GM23338 (cell line): ENCODE measurements at regions not wholly inside any gene's neighbourhood (a gene's known extent, or its start where the extent isn't known, plus 50 kb on each side); places are given as distances from the start of the nearest gene placed in this dataset.

Experiments
- CREB1 ChIP-seq: fragments of 250-450 bp; sonication (Bioruptor Pico); IDR thresholded peaks from 2 replicates; pipeline ENCODE4 v1.5.0; 2020; ENCODE audit warnings: low read depth, mild to moderate bottlenecking, moderate library complexity
- EZH2 ChIP-seq: fragments of 200-600 bp; sonication (generic); IDR thresholded peaks from one replicate; pipeline ENCODE4 v1.8.0; 2017; ENCODE audit warnings: antibody characterized with exemption, mild to moderate bottlenecking, low read depth; ENCODE audit not compliant: unreplicated experiment
- EZH2phosphoT487 ChIP-seq: fragments of 200-600 bp; sonication (generic); IDR thresholded peaks from one replicate; pipeline ENCODE4 v1.8.1; 2018; ENCODE audit warnings: antibody characterized with exemption; ENCODE audit not compliant: unreplicated experiment
- JUNB ChIP-seq: IDR thresholded peaks from one replicate; pipeline ENCODE4 v1.6.1; 2016; ENCODE audit warnings: antibody characterized with exemption; ENCODE audit not compliant: unreplicated experiment
- NANOG ChIP-seq: IDR thresholded peaks from 2 replicates; pipeline ENCODE4 v1.6.1; 2016; ENCODE audit warnings: antibody characterized with exemption, borderline replicate concordance
- POLR2AphosphoS5 ChIP-seq: IDR thresholded peaks from 2 replicates; pipeline ENCODE4 v1.6.1; 2016; ENCODE audit warnings: antibody characterized with exemption, low read depth
- STAT1 ChIP-seq: IDR thresholded peaks from one replicate; pipeline ENCODE4 v1.6.1; 2016; ENCODE audit warnings: antibody characterized with exemption; ENCODE audit not compliant: unreplicated experiment
- ZNF114 ChIP-seq: fragments of 250-450 bp; sonication (Bioruptor Pico); IDR thresholded peaks from 2 replicates; pipeline ENCODE4 v1.5.0; 2020; ENCODE audit warnings: mild to moderate bottlenecking, moderate library complexity
- ZNF331 ChIP-seq: fragments of 250-450 bp; sonication (Bioruptor Pico); IDR thresholded peaks from 2 replicates; pipeline ENCODE4 v1.5.0; 2020; ENCODE audit warnings: low read depth, mild to moderate bottlenecking, moderate library complexity
- TF ChIP-seq, protein P1 (sequence below), 2 experiments: fragments of 200-600 bp in 1 of 2; sonication (generic) in 1 of 2; conservative IDR thresholded peaks; 2 replicates each; pipeline versions ENCODE4 v1.5.1 to v1.6.1; 2016 to 2017; ENCODE audit warnings: antibody characterized with exemption in 2 of 2, low read depth in 2 of 2, mild to moderate bottlenecking in 2 of 2, moderate library complexity in 1 of 2
- TF ChIP-seq, protein P2 (sequence below): IDR thresholded peaks from one replicate; pipeline ENCODE4 v1.6.1; 2018; ENCODE audit warnings: antibody characterized with exemption; ENCODE audit not compliant: unreplicated experiment
- TF ChIP-seq, protein P3 (sequence below): IDR thresholded peaks from 2 replicates; pipeline ENCODE4 v1.6.1; 2016; ENCODE audit warnings: antibody characterized with exemption
- TF ChIP-seq, protein P4 (sequence below): fragments of 250-450 bp; sonication (Bioruptor Pico); IDR thresholded peaks from 2 replicates; pipeline ENCODE4 v1.5.0; 2020; ENCODE audit warnings: mild to moderate bottlenecking, moderate library complexity

DNA sequence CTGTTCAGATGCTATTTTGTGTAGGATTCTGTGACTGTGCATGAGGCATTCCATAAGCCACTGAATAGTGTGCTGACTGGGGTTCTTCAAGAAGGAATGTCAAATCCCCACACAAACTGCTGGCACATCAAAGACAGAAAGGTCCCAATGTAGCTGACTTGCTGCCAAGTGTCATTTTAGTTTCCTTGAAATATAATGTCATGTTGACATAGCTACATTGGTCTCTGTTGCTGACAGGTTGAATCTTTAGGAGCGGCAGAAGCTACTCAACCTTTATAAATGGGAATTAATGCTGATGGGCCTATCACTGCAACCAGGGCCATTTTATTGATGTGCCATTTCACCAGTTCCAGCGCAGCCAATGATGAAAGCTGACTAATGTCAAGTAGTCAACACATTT lies 1110.7 kb upstream of the B3GALT2 start:
- TF ChIP-seq, protein P1, sequence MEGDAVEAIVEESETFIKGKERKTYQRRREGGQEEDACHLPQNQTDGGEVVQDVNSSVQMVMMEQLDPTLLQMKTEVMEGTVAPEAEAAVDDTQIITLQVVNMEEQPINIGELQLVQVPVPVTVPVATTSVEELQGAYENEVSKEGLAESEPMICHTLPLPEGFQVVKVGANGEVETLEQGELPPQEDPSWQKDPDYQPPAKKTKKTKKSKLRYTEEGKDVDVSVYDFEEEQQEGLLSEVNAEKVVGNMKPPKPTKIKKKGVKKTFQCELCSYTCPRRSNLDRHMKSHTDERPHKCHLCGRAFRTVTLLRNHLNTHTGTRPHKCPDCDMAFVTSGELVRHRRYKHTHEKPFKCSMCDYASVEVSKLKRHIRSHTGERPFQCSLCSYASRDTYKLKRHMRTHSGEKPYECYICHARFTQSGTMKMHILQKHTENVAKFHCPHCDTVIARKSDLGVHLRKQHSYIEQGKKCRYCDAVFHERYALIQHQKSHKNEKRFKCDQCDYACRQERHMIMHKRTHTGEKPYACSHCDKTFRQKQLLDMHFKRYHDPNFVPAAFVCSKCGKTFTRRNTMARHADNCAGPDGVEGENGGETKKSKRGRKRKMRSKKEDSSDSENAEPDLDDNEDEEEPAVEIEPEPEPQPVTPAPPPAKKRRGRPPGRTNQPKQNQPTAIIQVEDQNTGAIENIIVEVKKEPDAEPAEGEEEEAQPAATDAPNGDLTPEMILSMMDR (conservative IDR thresholded peaks at IDR 0.05; ENCODE audit: low read depth in 2 of 2) = no peak
- no peak for TF ChIP-seq EZH2
- TF ChIP-seq, protein P2, sequence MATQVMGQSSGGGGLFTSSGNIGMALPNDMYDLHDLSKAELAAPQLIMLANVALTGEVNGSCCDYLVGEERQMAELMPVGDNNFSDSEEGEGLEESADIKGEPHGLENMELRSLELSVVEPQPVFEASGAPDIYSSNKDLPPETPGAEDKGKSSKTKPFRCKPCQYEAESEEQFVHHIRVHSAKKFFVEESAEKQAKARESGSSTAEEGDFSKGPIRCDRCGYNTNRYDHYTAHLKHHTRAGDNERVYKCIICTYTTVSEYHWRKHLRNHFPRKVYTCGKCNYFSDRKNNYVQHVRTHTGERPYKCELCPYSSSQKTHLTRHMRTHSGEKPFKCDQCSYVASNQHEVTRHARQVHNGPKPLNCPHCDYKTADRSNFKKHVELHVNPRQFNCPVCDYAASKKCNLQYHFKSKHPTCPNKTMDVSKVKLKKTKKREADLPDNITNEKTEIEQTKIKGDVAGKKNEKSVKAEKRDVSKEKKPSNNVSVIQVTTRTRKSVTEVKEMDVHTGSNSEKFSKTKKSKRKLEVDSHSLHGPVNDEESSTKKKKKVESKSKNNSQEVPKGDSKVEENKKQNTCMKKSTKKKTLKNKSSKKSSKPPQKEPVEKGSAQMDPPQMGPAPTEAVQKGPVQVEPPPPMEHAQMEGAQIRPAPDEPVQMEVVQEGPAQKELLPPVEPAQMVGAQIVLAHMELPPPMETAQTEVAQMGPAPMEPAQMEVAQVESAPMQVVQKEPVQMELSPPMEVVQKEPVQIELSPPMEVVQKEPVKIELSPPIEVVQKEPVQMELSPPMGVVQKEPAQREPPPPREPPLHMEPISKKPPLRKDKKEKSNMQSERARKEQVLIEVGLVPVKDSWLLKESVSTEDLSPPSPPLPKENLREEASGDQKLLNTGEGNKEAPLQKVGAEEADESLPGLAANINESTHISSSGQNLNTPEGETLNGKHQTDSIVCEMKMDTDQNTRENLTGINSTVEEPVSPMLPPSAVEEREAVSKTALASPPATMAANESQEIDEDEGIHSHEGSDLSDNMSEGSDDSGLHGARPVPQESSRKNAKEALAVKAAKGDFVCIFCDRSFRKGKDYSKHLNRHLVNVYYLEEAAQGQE = no peak
- no peak for TF ChIP-seq STAT1
- no peak for TF ChIP-seq CREB1 (CRISPR knock-in tag)
- no peak for TF ChIP-seq POLR2AphosphoS5
- TF ChIP-seq NANOG = no peak
- TF ChIP-seq ZNF114 (CRISPR knock-in tag) = no peak
- no peak for TF ChIP-seq JUNB
- TF ChIP-seq EZH2phosphoT487 = no peak
- TF ChIP-seq, protein P3, sequence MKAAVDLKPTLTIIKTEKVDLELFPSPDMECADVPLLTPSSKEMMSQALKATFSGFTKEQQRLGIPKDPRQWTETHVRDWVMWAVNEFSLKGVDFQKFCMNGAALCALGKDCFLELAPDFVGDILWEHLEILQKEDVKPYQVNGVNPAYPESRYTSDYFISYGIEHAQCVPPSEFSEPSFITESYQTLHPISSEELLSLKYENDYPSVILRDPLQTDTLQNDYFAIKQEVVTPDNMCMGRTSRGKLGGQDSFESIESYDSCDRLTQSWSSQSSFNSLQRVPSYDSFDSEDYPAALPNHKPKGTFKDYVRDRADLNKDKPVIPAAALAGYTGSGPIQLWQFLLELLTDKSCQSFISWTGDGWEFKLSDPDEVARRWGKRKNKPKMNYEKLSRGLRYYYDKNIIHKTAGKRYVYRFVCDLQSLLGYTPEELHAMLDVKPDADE = no peak
- TF ChIP-seq ZNF331 = no peak
- TF ChIP-seq, protein P4, sequence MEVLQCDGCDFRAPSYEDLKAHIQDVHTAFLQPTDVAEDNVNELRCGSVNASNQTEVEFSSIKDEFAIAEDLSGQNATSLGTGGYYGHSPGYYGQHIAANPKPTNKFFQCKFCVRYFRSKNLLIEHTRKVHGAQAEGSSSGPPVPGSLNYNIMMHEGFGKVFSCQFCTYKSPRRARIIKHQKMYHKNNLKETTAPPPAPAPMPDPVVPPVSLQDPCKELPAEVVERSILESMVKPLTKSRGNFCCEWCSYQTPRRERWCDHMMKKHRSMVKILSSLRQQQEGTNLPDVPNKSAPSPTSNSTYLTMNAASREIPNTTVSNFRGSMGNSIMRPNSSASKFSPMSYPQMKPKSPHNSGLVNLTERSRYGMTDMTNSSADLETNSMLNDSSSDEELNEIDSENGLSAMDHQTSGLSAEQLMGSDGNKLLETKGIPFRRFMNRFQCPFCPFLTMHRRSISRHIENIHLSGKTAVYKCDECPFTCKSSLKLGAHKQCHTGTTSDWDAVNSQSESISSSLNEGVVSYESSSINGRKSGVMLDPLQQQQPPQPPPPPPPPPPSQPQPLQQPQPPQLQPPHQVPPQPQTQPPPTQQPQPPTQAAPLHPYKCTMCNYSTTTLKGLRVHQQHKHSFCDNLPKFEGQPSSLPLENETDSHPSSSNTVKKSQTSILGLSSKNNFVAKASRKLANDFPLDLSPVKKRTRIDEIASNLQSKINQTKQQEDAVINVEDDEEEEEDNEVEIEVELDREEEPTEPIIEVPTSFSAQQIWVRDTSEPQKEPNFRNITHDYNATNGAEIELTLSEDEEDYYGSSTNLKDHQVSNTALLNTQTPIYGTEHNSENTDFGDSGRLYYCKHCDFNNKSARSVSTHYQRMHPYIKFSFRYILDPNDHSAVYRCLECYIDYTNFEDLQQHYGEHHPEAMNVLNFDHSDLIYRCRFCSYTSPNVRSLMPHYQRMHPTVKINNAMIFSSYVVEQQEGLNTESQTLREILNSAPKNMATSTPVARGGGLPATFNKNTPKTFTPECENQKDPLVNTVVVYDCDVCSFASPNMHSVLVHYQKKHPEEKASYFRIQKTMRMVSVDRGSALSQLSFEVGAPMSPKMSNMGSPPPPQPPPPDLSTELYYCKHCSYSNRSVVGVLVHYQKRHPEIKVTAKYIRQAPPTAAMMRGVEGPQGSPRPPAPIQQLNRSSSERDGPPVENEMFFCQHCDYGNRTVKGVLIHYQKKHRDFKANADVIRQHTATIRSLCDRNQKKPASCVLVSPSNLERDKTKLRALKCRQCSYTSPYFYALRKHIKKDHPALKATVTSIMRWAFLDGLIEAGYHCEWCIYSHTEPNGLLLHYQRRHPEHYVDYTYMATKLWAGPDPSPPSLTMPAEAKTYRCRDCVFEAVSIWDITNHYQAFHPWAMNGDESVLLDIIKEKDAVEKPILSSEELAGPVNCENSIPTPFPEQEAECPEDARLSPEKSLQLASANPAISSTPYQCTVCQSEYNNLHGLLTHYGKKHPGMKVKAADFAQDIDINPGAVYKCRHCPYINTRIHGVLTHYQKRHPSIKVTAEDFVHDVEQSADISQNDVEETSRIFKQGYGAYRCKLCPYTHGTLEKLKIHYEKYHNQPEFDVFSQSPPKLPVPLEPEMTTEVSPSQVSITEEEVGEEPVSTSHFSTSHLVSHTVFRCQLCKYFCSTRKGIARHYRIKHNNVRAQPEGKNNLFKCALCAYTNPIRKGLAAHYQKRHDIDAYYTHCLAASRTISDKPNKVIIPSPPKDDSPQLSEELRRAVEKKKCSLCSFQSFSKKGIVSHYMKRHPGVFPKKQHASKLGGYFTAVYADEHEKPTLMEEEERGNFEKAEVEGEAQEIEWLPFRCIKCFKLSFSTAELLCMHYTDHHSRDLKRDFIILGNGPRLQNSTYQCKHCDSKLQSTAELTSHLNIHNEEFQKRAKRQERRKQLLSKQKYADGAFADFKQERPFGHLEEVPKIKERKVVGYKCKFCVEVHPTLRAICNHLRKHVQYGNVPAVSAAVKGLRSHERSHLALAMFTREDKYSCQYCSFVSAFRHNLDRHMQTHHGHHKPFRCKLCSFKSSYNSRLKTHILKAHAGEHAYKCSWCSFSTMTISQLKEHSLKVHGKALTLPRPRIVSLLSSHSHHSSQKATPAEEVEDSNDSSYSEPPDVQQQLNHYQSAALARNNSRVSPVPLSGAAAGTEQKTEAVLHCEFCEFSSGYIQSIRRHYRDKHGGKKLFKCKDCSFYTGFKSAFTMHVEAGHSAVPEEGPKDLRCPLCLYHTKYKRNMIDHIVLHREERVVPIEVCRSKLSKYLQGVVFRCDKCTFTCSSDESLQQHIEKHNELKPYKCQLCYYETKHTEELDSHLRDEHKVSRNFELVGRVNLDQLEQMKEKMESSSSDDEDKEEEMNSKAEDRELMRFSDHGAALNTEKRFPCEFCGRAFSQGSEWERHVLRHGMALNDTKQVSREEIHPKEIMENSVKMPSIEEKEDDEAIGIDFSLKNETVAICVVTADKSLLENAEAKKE (CRISPR knock-in tag) = no peak
